ENCODE measurements at regions not wholly inside any gene's neighbourhood (a gene's known extent, or its start where the extent isn't known, plus 50 kb on each side); places are given as distances from the start of the nearest gene placed in this dataset.
"Not testable (repeated sequence)": the region's sequence is repeated elsewhere in the genome, so short reads cannot be mapped to it uniquely, and the experiment has no call there.

DNA sequence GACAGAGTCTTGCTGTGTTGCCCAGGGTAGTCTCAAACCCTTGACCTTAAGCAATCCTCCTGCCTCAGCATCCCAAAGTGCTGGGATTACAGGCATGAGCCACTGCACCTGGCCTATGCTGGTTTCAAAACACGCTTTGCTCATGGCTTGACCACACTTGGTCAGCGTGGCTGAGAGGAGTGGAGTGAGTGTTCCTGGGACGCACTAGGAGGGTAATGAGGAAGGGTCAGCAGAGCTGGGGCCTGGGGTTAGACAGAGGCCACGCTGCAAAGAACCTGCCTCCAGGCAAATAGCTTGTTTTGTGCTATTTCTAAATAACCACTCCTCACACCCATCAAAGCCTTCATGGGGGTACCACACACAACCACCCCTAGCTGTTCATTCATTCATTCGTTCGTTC, 77.9 kb upstream of the TOX2 start:
- DNase-seq: no peak

DNA sequence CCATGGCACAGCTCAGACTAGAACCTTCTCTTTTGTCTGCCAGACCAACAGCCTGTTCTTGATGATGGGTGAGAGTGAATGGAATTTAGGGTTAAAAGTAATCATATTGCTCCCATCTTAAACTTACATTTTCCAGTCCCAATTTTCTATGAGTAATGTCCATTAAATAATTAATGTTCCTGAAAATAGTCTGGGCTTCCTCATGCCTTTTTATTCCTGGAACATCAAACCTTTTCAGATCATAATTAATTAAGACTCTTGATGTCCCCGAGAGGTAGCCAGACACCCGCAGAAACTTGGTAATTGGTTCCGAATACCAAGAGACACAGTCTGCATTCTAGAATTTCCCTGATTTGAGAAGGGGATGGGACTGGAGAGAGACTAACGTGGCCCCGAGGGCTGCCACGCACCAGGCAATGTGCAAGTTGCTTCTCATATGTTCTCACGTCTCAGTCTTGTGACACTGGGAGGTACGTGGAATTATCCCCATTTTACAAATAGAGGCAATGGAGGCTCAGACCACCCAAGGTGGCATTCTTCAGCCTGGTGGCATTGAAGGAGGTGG, 78.6 kb upstream of the TOX2 start:
- DNase-seq: no peak

DNA sequence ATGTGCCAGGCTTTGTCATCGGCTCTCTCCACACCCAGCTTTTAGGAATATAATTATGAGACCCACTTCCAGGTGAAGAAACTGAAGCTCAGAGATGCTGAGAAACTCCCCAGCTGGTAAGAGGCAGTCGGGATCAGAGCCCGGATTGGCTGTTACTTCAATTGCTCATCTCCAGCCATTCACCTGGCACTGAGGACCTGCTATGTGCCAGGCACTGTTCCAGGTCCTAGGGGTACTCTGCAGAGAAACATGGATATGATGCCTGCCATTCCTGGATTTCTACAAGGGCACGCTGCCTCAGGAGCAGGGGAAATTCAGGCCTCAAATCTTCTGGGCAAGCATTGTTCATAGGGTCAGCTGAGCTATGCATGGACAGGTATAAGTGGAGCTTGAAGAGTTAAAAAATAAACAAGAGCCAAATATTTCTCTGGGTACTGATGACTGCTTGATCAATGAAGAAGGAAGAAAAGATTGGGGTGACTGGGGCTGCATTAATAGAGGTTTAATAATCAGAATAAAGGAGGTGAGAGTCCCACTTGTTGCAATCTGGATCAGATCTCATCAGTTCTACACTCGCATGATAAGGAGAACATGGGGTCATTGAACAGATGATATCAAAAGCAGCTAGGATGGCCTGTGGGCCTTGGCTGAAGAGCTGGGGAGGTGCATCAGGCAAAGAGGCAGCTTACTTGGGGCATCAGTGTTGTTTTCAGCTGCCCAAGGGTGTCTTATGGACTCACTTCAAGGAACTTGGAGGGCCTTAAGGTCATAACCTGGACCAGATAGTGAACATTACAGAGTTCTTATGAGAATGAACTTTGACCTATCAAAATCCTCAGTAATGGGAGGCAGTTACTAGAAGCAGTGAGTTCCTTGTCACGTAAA, 80.9 kb upstream of the TOX2 start:
- no peak for DNase-seq

DNA sequence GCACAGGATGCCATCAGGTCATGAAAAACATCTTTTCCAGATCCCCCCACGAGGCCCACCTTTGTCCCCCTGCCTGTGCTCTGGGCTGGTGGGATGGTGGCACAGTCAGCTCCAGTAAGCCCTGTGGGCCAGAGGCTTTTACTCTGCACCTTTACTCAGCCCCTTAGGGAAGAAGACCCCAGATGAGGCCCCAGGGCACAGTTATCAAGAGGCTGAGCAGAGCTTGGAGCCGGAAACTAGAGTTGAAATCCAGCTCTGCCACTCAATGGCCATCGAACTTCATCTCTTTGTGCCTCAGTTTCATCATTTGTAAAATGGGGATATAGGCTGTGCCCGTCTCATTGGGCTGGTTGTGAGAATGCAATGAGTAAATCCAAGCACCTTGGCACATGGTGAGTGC, 81.7 kb upstream of the TOX2 start:
- no peak for DNase-seq

DNA sequence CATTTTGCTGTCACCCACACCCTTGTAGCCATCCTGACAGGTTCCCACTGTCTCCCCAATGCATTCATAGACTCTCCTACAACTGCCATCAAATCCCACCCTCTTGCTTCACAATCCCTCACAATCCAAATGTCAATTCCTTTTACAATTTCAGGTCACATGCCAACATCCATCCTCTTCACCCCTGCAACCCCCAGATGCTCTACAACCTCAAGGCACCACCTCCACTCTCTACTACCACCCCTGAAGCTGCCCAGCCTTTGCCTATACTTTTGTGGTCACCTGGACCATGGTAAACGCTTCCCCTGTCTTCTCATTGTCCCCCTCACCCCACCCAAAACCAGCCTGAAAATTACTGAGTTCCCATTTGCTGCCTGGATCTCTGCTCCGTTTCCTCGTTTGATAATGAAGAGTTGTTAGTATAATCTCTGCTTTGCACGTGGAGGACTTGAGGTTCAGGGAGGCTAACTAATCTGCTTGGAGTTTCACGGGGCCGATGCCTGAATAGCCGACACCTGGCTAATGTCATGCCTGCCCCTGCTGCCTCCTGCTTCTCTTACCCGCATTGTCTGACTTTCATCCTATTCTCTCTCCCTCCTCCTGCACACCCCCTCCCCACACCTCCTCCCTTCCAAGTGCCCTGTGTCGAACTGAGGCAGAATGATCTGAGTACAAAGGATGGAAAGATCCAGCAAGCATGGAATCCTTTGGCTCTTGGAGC, 82.4 kb upstream of the TOX2 start:
- no peak for DNase-seq

DNA sequence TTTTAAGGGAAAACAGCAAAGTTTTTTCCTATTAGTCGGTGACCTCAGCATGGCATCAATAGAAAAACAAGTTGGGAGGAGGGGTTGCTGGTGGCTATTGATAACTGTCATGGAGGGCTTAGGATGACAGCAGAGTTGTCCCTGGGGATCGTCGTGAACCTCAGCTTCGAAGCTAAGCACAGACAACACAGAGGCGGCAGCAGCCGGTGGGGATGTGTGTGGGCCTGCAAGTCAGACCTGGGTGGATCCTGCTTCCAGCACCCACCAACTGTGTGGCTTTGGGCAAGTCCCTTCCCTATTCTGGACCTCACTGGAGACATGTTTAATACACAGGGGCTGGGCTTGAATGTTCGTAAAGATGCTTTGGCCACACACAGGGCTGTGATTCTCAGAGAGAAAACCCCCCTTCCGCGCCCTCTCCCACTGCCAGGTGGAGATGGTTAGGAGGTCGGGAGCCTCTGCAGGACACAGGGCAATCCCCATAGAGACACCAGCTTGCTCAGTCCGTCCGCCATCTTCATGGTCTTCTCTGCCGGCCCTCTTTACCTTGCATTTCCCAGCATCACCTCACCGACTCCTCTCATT, 83.1 kb upstream of the TOX2 start:
- no peak for DNase-seq

DNA sequence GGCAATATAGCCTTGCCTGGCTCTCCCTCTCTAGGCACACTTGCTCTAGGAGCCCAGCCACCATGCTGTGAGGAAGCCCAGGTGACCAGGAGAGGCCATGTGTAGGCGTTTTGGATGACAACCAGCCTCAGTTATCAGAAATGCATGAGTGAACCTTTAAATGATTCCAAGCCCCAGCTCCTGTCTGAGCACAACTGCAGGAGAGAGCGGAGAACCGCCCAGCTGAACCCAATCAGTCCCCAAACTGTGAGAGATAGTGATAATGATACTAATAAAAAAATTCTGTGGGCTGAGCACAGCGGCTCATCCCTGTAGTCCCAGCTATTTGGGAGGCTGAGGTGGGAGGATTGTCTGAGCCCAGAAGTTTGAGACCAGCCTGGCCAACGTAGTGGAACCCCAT, 83.8 kb upstream of the TOX2 start:
- DNase-seq: no peak

DNA sequence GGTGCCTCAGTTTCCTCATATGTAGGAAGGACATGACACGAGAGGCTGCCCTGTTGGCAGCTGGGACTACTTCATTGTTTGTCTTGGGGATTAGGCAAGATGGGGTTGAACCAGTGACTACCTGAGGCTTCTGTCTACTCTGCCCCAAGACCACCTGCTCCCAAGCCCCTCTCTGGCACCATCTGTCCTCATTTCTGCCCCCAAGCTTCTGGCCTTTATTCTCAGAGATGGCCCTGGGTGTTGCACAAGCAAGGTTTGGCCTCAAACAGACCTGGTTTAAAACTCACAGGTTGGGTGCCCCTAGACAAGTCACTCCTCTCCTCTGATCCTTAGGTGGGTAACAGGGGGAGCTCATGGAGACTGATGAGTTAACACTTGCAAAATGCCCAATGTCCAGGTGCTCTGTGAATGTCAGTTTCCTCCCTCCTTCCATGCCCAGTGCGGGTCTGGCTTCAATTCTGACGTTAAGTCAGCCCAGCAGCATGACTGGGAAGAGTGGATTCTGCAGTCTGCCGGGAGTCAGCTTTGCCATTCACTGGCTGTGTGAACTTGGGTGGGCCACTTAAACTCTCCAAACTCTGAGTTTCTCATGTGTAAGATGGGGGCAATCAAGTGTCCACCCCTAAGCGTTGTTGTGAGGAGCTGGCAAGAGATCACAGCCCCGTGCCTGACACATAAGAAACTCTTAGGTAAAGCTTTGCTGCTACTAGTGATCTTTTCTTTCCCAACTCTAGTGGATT, 84.5 kb upstream of the TOX2 start:
- no peak for DNase-seq

DNA sequence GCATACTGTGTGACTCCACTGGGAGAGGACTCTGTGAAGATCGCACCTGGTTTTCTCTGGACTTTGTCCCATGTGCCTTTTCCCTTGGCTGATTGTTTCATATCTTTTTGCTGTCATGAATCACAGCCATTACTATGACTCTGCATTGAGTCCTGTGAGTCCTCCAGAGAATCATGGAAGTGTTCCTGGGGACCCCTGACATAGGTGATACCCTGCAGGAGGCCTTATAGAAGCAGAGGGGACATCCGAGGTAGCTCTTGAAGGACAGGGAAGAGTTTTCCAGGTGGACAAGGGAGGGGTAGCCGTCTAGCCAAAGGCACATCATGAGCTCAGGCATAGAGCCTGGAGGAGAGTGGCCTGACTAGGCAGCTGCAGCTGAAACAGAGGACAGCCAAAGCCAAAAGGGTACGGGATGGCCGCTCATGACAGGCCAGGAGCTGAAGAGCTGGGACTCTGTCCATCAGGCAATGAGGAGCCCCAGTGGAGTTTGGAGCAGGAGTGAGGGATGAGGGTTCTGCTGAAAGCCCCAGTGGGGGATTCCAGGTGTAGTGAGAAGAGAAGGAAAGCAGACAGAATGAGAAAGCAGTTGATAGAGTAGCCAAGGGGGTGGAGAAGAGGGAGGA, 86.6 kb upstream of the TOX2 start:
- DNase-seq: no peak

DNA sequence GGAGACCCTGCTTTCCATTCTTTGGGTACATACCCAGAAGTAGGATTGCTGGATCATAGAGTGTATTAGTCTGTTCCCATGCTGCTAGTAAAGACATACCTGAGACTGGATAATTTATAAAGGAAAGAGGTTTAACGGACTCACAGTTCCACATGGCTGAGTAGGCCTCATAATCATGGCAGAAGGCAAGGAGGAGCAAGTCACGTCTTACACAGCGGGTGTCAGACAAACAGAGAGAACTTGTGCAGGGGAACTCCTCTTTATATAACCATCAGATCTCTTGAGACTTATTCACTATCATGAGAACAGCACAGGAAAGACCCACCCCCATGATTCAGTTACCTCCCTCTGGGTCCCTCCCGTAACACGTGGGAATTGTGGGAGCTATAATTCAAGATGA, 87.7 kb upstream of the TOX2 start:
- DNase-seq: not testable (repeated sequence)

DNA sequence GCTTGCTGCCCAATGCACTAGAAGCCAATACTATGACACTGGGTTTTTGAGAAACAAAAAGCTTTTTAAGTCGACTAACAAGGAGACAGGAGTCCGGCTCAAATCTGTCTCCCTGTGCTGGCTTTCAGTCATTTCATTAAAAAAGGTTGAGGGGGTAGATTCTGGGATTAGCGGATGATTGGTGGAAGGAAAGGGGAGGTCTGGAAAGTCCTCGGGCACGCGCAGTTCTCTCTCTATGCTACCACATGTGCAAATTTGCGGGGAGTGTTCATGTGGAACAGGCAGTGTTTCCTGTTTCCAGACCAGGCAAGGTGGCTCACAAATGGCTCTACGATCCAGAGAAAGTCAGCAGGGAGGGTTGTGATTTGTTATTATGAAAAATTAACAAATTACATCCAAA, 89.1 kb upstream of the TOX2 start:
- no peak for DNase-seq

DNA sequence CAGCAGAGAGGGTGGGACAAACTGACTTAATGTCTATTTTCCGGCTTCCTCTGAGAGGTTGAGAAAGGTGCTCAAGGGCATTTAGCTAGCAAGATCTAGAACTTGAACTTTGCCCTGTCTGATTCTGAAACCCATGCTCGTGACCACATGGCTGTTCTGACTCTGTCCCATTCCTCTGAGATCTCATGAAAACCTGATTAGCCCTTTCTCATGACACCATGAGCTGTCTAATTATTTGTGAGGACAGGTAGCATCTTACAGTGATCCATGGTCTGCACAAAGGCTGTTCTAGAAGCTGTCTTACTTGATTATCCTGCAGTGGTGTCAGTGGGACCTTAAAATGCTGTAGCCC, 89.6 kb upstream of the TOX2 start:
- no peak for DNase-seq

DNA sequence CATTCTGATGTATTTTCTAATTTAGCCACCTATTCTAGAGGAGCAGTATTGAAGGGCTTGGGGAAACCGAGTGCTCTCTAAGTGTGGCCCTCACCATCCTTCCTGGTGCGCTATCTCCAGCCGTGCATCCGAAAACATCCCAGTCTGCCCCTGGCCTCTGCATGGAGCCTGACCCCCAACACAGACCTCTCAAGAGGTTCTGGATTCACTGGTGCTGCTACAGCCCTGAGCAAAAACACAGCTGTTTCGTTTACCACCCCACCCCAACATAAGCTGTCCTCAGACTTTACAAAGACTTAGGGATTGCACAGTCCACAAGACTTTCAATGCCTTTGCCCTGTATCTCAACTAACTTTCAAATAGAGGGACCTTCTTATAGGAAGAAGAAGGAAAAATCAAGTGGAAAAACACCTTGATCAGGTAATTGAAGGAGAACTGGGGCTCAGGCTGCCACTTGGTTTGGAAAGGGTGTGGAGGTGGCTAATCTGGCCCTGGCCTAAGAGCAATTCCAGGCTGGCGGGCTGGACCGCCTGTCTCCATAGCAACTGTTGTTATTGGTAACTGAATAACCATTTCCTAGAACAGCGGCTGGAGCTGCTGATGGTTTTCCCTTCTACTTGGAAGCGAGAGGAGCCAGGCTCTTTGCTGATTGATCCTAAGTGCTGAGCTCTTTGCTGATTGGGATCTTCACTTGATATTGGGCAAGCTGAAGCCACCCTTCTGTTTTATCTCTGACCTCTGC, 90.2 kb upstream of the TOX2 start:
- peak; percentile 22 for DNase-seq

DNA sequence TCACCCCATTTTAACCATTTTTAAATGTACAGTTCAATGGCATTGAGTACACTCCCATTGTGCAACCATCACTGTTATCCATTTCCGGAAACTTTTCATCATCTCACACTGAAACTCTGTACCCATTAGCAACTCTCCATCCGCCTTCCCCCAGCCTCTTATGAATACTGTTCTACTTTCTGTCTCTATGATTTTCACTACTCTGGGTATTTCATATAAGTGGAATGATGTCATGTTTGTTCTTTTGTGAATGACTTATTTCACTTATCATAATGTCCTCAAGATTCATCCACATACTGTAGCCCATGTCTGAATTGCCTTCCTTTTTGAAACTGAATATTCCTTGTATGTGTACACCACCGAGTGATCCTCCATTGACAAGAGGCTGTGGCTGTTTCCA, 92.9 kb upstream of the TOX2 start:
- DNase-seq: no peak

DNA sequence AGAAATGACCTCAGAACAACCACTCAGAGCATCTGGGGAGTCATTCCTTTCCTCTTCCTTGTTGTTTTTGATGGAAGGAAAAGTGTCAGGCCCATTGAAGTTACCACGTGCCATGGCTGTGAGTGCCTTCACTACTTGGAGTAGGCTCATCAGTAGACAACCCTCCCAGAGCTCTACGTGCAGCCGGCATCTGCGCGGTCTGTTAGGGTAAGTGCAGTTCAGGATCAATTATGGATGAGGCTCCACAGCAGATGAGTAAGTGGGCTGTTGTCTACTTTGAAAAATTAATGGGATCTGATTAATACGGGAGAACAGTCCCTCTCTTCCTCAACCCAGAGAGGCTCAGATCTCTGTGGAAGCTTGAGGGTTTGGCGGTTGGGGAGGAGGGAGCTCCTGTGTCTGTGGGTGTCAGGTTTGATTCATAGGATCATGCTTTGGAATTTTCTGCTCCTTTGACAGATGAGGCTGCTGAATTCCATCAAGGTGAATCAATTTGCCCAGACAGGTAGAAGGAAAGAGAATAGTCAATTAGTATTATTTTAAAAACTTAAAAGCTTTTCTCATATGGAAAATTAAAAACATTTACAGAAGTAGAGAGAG, 93.8 kb upstream of the TOX2 start:
- DNase-seq: no peak

DNA sequence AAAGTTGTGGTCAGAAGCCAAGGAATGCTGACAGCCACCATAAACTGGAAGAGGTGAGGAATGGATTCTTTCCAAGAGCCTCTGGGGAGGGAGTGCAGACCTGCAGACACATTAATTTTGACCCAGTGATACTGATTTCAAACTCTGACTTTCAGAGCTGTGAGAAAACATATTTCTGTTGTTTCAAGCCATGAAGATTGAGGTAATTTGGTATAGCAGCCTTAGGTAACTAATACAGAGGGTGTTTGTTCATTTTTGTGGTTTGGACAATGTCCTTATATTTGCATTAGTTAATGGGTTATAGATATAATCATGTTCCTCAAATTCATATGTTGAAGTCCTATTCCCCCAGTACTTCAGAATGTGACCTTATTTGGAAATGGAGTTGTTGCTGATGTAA, 85.4 kb upstream of the GTSF1L start:
- DNase-seq: no peak

DNA sequence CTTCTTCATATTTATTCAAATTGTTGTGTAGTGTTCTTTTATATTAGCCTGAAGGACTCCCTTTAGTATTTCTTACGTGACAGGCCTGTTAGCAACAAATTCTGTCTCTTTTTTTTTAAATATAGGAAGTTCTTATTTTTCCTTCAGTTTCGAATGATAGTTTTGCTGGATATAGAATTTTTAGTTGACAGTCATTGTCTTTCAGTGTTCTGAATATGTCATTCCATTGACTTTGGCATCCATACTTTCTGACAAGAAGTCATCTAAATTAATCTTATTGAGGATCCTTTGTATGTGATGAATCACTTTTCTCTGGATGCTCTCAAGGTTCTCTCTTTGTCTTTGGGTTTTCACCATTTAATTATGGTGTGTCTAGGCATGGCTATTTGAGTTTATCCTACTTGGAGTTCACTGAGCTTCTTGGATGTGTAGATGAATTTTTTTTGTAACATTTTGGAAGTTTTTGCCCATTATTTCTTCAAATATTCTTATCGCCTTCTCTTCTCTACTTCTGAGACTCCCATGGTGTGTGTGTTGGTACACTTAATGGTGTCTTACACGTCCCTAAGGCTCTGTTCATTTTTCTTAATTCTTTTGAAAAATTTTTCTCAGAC, 82.5 kb upstream of the GTSF1L start:
- DNase-seq: no peak

DNA sequence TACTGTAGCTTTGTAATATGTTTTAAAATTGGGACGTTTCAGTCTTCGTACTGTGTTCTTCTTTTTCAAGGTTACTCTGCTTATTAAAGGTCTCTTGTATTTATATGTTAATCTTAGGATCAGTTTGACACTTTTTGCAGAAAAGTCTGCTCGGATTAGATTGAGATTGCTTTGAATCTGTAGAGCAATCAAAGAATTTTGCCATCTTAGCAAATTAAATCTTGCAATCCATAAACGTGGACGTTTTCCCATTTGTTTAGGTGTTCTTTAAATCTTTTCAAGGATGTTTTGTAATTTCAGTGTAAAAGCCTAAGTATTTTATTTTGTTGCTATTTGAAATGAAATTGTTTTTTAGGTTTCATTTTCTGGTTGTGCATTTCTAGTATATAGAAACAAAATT, 78.0 kb upstream of the GTSF1L start:
- no peak for DNase-seq

DNA sequence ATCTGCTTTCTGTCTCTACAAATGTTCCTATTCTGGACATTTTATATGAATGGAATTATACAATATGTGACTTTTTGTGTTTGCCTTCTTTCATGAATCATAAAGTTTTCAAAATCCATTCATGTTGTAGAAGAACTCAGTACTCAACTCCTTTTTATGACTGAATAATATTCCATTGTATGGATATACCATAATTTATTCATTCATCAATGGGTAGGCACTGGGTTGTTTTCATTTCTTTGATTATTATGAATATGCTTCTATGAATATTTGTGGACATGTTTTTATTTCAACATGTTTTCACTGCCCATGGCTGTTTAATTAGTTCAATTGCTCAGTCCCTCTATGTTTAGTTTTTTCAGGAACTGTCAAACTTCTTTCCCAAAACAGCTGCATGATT, 76.5 kb upstream of the GTSF1L start:
- DNase-seq: no peak

DNA sequence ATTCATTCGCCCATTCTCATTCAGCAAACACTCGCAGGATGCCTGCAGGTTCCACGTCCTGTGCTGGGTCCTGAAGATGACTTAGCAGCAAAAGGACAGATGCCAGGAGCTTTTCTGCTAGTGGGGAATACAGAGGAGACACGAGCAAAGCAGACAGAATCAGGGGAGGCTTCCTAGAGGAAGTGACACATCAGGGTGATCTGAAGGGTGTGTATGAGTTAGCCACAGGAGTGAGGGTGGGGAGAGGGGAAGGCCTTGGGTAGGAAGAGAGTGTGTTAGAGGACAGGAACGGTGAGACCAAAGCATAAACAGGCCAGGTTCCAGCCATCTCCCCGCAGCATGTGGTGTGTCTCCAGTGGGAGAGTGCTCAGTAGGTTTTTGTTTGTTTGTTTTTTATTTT, 73.4 kb upstream of the GTSF1L start:
- DNase-seq: no peak

DNA sequence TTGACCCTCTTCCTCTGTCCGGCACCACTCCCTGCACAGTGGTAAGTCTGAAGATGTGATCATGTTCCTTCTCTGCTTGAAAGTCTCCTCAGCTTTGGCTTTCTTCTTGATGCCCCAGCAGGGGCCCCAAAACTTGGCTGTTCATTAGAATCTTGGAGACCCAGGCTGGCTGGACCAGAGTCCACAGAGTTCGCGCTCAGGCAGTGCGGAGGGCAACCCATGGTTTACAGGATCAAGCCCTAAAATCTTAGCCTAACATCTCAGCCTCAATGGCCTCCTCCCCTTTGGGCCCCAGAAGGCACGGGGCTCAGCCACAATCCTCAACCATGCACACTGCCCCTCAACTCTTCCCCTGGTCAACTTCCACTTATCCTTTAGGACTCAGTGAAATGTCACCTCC, 72.9 kb upstream of the GTSF1L start:
- DNase-seq: no peak
